GM12872 (cell line): ENCODE measurements at regions not wholly inside any gene's neighbourhood (a gene's known extent, or its start where the extent isn't known, plus 50 kb on each side); places are given as distances from the start of the nearest gene placed in this dataset.

Experiments
- CTCF ChIP-seq: IDR thresholded peaks from 3 replicates; pipeline ENCODE4 v1.5.1; 2011; ENCODE audit warnings: low read depth, mild to moderate bottlenecking, low read length, moderate library complexity; ENCODE audit not compliant: insufficient read depth

- TF ChIP-seq CTCF, result no peak
Observed at GRCh38 chr18:38709122-38709521, 1143.5 kb upstream of the CELF4 start.

- no peak for TF ChIP-seq CTCF
Observed at GRCh38 chr18:38706373-38706772, 1140.8 kb upstream of the CELF4 start.

- TF ChIP-seq CTCF, result no peak
Observed at GRCh38 chr18:38698088-38698487, 1132.5 kb upstream of the CELF4 start.

GRCh38 chr18:38695559-38696280 is 1130.1 kb upstream of the CELF4 start:
- no peak for TF ChIP-seq CTCF

GRCh38 chr18:38693104-38693503 is 1127.5 kb upstream of the CELF4 start:
- no peak for TF ChIP-seq CTCF

GRCh38 chr18:38690626-38691025 is 1125.0 kb upstream of the CELF4 start:
- TF ChIP-seq CTCF, result no peak

GRCh38 chr18:38688416-38688815 is 1122.8 kb upstream of the CELF4 start:
- no peak for TF ChIP-seq CTCF

GRCh38 chr18:38670486-38670885 is 1104.9 kb upstream of the CELF4 start:
- TF ChIP-seq CTCF, result no peak
